LNCAP (cell line): ENCODE measurements at regions not wholly inside any gene's neighbourhood (a gene's known extent, or its start where the extent isn't known, plus 50 kb on each side); places are given as distances from the start of the nearest gene placed in this dataset.

Source experiments
- CTCF ChIP-seq: fragments of 450-650 bp; IDR thresholded peaks from 2 replicates; pipeline ENCODE4 v1.5.1; 2017; ENCODE audit warnings: mild to moderate bottlenecking

- no peak for TF ChIP-seq CTCF
Measured at GRCh38 chr4:164229255-164229654, 524.7 kb upstream of the SMIM31 start.

- TF ChIP-seq CTCF, result no peak
Measured at GRCh38 chr4:164239433-164239832, 514.5 kb upstream of the SMIM31 start.

GRCh38 chr4:164239976-164240375, 514.0 kb upstream of the SMIM31 start:
- no peak for TF ChIP-seq CTCF

- no peak for TF ChIP-seq CTCF
Measured at GRCh38 chr4:164251257-164251656, 502.7 kb upstream of the SMIM31 start.

- TF ChIP-seq CTCF, result no peak
Measured at GRCh38 chr4:164252286-164252685, 501.6 kb upstream of the SMIM31 start.

GRCh38 chr4:164261831-164262230, 492.1 kb upstream of the SMIM31 start:
- no peak for TF ChIP-seq CTCF

GRCh38 chr4:164287173-164287572, 466.8 kb upstream of the SMIM31 start:
- TF ChIP-seq CTCF, result no peak

GRCh38 chr4:164288578-164288977, 465.4 kb upstream of the SMIM31 start:
- no peak for TF ChIP-seq CTCF
